ENCODE measurements at regions not wholly inside any gene's neighbourhood (a gene's known extent, or its start where the extent isn't known, plus 50 kb on each side); places are given as distances from the start of the nearest gene placed in this dataset.

- TF ChIP-seq CTCF (conservative IDR thresholded peaks at IDR 0.05; ENCODE audit: low read depth, low read length) (no peak), MAFK (IDR thresholded peaks at IDR 0.05; ENCODE audit: low read depth, low read length) (no peak), POLR2A (IDR thresholded peaks at IDR 0.05; ENCODE audit: low read depth, low read length) (no peak), CHD1 (IDR thresholded peaks at IDR 0.05; ENCODE audit: low read depth, low read length) (no peak), RAD21 (IDR thresholded peaks at IDR 0.05; ENCODE audit: low read length) (no peak), CEBPB (IDR thresholded peaks at IDR 0.05; ENCODE audit: low read depth, low read length) (no peak), NFE2L2 (IDR thresholded peaks at IDR 0.05; ENCODE audit: low read depth, low read length) (no peak), MAZ (IDR thresholded peaks at IDR 0.05; ENCODE audit: borderline replicate concordance, low read depth, low read length) (no peak), RFX5 (IDR thresholded peaks at IDR 0.05; ENCODE audit: low read depth, low read length) (no peak), SMC3 (IDR thresholded peaks at IDR 0.05; ENCODE audit: low read depth, low read length) (no peak)
These were observed 254.9 kb upstream of the CWC22 start for GRCh38 chr2:180261976-180262375.
